ENCODE measurements at regions not wholly inside any gene's neighbourhood (a gene's known extent, or its start where the extent isn't known, plus 50 kb on each side); places are given as distances from the start of the nearest gene placed in this dataset.

GRCh38 chr10:29142516-29143314, 146.2 kb upstream of the LYZL1 start:
- TF ChIP-seq, protein P1, sequence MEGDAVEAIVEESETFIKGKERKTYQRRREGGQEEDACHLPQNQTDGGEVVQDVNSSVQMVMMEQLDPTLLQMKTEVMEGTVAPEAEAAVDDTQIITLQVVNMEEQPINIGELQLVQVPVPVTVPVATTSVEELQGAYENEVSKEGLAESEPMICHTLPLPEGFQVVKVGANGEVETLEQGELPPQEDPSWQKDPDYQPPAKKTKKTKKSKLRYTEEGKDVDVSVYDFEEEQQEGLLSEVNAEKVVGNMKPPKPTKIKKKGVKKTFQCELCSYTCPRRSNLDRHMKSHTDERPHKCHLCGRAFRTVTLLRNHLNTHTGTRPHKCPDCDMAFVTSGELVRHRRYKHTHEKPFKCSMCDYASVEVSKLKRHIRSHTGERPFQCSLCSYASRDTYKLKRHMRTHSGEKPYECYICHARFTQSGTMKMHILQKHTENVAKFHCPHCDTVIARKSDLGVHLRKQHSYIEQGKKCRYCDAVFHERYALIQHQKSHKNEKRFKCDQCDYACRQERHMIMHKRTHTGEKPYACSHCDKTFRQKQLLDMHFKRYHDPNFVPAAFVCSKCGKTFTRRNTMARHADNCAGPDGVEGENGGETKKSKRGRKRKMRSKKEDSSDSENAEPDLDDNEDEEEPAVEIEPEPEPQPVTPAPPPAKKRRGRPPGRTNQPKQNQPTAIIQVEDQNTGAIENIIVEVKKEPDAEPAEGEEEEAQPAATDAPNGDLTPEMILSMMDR (IDR thresholded peaks at IDR 0.05; ENCODE audit: insufficient read depth, low read length, poor library complexity, severe bottlenecking), result no peak
- DNase-seq (ENCODE audit: extremely low read depth, insufficient read length), result no peak
- H3K4me3 ChIP-seq (replicated peaks; ENCODE audit: low read depth, low read length), result no peak overlapping the region

GRCh38 chr10:29144126-29144525, 144.7 kb upstream of the LYZL1 start:
- no peak overlapping the region for H3K4me3 ChIP-seq (replicated peaks; ENCODE audit: low read depth, low read length)
- H3K36me3 ChIP-seq (ENCODE audit: control insufficient read depth, insufficient read depth, low read length), result no peaks in the 10 kb centered on the region
- H3K27me3 ChIP-seq (replicated peaks; ENCODE audit: control insufficient read depth, insufficient read depth, low read length), result no peaks in the 10 kb centered on the region
- no peak for DNase-seq (ENCODE audit: extremely low read depth, insufficient read length)
- TF ChIP-seq, protein P1 (IDR thresholded peaks at IDR 0.05; ENCODE audit: insufficient read depth, low read length, poor library complexity, severe bottlenecking), result no peak

More at GRCh38 chr10:29142516-29143314, 146.2 kb upstream of the LYZL1 start:
- H3K36me3 ChIP-seq (ENCODE audit: control insufficient read depth, insufficient read depth, low read length), result no peaks in the 10 kb centered on the region
- H3K27me3 ChIP-seq (replicated peaks; ENCODE audit: control insufficient read depth, insufficient read depth, low read length), result no peaks in the 10 kb centered on the region

- no peak for DNase-seq (ENCODE audit: extremely low read depth, insufficient read length)
- Histone ChIP-seq H3K4me3 (replicated peaks; ENCODE audit: low read depth, low read length) (no peak overlapping the region), H3K27me3 (replicated peaks; ENCODE audit: control insufficient read depth, insufficient read depth, low read length) (no peaks in the 10 kb centered on the region; the same call in 1 of the 2 replicates), H3K36me3 (ENCODE audit: control insufficient read depth, insufficient read depth, low read length) (no peaks in the 10 kb centered on the region)
- TF ChIP-seq, protein P1 (IDR thresholded peaks at IDR 0.05; ENCODE audit: insufficient read depth, low read length, poor library complexity, severe bottlenecking), result no peak
Measured at GRCh38 chr10:29146311-29147100, 142.4 kb upstream of the LYZL1 start.

DNA sequence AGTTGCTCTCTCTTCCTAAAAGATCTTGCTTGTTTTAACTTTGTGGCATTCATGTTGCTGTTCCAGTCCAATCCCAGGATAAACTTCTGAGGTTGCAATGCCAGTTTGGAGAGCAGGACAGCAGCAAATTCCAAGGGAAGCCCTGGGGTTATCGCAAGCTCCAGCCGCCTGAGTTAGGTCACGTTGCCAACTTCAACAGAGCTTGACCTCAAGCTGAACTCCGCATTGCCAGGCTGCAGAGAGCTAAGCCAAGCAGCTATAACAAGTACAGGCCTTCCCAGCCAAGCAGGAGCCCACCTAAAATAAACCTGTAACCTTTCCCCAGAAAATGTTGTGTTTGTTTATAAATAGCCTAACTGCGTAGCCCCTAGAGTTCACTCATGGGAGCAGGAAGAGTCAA, 138.9 kb upstream of the LYZL1 start:
- H3K36me3 ChIP-seq (ENCODE audit: control insufficient read depth, insufficient read depth, low read length), result no peaks in the 10 kb centered on the region
- H3K27me3 ChIP-seq (replicated peaks; ENCODE audit: control insufficient read depth, insufficient read depth, low read length), result no peaks in the 10 kb centered on the region; the same call in 1 of the 2 replicates
- H3K4me3 ChIP-seq (replicated peaks; ENCODE audit: low read depth, low read length), result no peak overlapping the region
- no peak for DNase-seq (ENCODE audit: extremely low read depth, insufficient read length)
- TF ChIP-seq, protein P1 (IDR thresholded peaks at IDR 0.05; ENCODE audit: insufficient read depth, low read length, poor library complexity, severe bottlenecking), result no peak

- Histone ChIP-seq H3K27me3 (replicated peaks; ENCODE audit: control insufficient read depth, insufficient read depth, low read length) (no peaks in the 10 kb centered on the region; the same call in 1 of the 2 replicates), H3K36me3 (ENCODE audit: control insufficient read depth, insufficient read depth, low read length) (no peaks in the 10 kb centered on the region), H3K4me3 (replicated peaks; ENCODE audit: low read depth, low read length) (no peak overlapping the region)
- no peak for DNase-seq (ENCODE audit: extremely low read depth, insufficient read length)
- TF ChIP-seq, protein P1 (IDR thresholded peaks at IDR 0.05; ENCODE audit: insufficient read depth, low read length, poor library complexity, severe bottlenecking), result no peak
Measured at GRCh38 chr10:29151005-29151404, 137.9 kb upstream of the LYZL1 start.

Data from GM06990 (cell line).